NCI-H1417 (cell line): ENCODE measurements at regions not wholly inside any gene's neighbourhood (a gene's known extent, or its start where the extent isn't known, plus 50 kb on each side); places are given as distances from the start of the nearest gene placed in this dataset.

Experiments used
- DNase-seq, 3 experiments: peaks; one replicate each; lab custom pipeline; 2025; lab: John Stamatoyannopoulos, UW

- peak in 2 of 3 experiments; percentile 9 to 43 for DNase-seq
Observed at GRCh38 chr6:100944644-100945043, 63.5 kb upstream of the ASCC3 start.

DNA sequence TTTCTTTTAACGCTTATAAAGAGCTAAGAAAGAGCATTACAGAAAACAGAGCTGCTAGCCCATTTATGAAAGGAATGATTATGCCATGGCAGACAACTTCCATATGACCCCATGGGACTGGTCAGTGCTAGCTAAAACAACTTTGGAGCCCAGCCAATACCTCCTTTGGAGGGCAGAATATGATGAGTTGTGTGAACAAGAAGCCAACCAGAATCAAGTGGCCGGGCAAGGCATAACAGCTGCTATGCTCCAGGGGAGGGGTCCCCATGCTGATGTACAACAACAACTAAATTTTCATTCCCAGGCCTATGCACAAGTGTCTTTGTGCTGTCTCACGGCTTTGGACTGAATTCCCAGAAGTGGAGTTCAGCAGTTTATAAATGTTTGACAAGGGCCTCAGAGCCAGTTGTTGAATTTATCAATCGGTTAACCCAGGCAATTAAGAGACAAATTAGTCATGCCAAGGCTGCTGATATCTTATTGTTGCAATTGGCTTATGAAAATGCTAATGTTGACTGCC is 65.0 kb upstream of the ASCC3 start:
- no peak for DNase-seq

DNA sequence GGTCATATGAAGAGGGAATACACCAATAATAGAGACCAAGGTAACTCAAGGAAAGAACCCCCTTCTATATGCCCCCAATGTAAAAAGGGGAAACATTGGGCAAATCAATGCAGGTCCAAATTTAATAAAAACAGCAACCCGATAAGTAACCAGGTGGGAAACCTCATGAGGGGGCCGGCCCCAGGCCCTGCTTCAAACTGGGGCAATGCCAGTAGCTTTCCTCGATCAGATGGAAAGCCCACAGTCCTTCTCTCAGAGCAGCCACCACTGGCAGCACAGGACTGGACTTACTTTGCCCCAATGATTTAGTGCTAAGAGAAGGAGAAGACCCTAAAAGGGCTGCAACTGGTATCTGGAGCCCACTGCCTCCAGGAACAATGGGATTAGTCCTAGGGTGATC is 65.6 kb upstream of the ASCC3 start:
- DNase-seq: no peak

DNA sequence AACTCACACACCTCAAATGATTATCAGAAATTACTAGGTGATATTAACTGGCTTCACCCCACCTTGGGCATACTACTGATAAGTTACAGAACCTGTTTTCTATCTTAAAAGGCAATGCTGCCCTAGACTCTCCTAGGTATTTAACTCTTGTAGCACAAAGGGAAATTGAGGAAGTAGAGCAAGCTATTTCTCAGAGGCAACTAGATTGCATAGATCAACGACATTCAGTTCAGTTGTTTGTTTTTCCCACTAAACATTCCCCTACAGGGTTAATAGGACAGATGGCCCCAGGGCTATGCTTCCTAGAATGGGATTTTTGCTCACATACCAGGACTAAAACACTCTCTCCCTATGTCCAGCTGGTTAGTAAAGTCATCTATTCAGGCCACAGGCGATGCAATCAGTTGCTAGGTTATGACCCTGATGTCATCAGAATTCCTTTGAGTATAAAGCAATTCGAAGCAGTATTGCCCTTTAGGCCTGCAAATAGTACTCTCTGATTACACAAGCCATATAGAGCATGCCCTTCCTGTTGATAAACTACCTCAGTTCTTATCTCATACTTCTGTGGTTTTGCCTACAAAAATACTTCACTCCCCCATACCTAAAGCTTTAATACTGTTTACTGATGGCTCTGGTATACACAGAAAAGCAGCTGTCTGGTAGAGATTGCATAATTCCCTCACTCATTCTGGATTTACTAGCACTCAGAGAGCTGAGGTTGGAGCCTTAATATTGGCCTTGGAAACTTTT is 67.4 kb upstream of the ASCC3 start:
- DNase-seq: no peak

GRCh38 chr6:100952006-100952405 is 70.9 kb upstream of the ASCC3 start:
- no peak for DNase-seq

GRCh38 chr6:100959280-100959679 is 78.2 kb upstream of the ASCC3 start:
- no peak for DNase-seq

DNA sequence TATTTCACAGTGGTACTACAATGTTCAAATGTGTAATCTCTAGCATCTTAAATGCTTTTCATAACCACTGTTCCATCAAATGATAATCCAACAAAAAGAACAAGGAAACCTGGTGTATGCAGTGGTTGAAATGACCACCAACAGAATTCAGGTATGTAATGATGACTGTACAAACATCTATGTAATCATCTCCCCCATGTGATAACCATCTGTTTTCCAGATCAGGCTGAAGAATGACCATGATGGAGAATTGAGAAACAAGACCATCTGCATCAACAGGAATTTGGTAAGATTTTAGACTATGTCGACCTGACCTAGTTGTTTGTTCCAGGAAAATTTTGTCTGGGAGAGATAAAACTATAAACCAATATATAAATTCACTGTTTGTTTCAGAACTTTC is 81.3 kb upstream of the ASCC3 start:
- DNase-seq: no peak

GRCh38 chr6:100965067-100965466 is 83.9 kb upstream of the ASCC3 start:
- peak in 1 of 3 experiments; percentile 24 for DNase-seq

GRCh38 chr6:100968949-100969348 is 87.8 kb upstream of the ASCC3 start:
- DNase-seq: peak in 2 of 3 experiments; percentile 1 to 15

GRCh38 chr6:100979267-100979666 is 98.1 kb upstream of the ASCC3 start:
- no peak for DNase-seq

GRCh38 chr6:100980949-100981348 is 99.8 kb upstream of the ASCC3 start:
- no peak for DNase-seq

DNA sequence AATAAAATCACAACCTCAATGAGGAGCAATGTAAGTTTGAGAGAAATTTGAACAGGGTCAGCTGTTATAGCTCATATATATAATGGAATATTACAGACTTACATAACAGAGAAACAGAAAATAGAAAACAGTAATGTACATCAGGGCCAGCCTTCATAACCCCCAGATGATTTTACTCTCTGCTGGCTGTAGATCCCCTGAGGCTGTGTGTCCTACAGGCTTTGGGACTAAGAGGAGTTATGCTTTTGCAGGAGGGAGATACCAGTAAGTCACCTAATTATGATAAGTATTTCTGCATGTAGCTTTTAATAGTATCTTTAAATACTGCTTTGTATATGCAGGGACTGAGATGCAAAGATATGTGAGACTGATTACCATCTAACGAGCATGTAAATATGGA is 105.8 kb upstream of the ASCC3 start:
- DNase-seq: peak in 1 of 3 experiments; percentile 13

DNA sequence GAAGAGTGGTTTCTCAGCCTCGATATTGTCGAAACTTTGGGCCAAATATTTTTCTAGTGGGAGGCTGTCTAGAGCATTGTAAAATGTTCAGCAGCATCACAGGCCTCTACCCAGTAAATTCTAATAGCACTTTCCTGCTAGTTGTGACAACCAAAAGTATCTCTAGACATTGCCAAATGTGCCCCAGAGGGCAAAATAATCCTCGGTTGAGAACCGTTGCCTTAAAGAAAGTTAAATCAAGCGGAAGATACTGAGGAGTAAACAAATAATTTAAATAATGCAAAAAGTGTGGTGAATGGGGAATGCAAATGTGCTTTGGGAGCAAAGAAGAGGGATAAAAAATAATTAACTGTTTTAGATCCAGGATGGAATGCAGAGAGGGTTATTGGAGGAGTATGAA is 106.4 kb upstream of the ASCC3 start:
- no peak for DNase-seq

DNA sequence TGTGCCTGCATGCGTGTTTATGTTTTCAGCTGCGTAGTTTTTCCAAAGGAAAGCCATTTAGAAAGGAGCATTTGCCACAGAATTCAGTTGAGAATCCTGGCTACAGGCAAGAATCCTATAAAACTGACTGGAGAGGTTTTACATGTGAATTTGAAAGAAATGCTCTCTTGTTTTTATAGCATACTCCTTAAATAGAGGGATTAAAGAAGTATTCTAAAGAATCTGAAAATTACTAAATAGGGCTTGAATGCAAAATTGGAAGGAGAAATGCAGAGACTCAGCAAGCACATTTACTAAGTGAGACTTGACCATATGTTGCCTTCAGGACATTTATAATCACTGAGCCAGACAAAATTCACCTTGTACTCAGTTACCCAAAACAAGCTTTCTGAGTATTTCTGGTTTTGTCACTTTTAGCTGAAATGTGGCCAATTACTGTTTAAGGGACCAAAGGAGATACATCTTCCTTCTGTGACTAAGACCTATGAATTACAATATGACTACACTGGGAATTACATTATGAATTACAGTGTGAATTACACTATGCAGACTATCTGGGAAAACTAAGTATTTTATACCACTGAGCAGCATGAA is 107.4 kb upstream of the ASCC3 start:
- DNase-seq: no peak

DNA sequence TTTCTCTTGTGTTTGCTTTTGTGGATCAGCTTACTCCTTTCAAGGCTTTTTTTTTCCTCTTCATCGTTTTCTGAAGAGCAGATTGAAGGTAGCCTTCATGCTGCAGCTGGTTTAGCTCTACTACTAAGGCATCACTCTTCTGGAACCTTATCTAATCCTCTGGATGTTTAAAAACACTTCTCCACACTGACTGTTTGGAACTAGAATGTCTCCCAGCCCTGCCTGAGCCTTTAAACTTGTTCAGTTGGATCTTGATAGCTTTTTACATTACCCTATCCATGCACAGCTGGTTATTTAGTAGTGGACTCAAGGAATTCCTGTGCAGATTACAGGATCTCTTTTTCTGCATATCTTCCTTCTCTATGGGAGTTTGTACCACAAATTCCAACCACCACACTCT is 108.9 kb upstream of the ASCC3 start:
- no peak for DNase-seq

DNA sequence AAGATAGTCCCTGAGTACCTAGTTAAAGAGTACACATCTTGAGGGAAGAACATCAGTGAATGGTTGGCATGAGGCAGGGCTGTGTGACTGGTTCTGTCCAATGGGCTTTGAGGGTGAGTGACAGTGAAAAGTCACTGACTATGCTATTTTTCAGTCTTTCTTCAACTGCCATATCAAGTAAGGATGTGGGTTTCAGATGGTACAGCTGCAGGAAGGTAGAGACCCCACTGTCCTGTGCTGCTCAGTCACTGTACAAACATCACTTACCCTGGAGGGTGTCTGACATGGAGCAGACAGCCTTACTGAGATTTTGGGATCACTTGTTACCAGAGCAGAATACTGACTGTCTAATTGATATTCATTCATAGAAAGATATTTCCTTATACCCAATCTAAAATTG is 115.3 kb upstream of the ASCC3 start:
- no peak for DNase-seq

- no peak for DNase-seq
Observed at GRCh38 chr6:100998111-100998510, 117.0 kb upstream of the ASCC3 start.

DNA sequence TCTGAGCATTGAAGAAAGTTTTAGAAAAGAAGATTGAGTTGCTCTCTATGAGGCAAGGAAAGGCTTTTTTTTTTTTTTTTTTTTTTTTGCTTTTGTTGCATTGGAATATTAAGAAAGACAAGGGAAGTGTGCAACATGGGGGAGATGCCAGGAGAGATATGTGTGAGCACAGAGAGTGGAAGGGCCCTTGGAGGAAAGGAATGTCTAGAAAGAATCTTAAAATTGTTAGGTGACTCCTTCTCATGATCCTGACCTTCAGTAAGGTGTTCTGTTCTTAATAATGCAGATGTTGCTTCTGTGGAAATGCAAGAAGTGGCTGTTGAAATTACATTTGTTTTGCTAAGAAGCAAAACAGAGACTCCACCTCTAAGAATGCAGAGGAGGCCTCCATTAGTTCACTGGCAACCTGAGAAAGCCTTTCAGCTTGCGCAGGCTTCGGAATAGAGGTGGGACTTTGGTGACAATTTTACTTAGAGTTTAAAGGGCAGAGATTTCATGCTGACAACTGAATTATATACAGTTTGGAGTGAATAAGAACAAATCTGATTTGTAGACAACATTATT is 118.0 kb upstream of the ASCC3 start:
- DNase-seq: no peak

GRCh38 chr6:101000341-101000740 is 119.2 kb upstream of the ASCC3 start:
- DNase-seq: peak; percentile 5 to 52 (median 5)

DNA sequence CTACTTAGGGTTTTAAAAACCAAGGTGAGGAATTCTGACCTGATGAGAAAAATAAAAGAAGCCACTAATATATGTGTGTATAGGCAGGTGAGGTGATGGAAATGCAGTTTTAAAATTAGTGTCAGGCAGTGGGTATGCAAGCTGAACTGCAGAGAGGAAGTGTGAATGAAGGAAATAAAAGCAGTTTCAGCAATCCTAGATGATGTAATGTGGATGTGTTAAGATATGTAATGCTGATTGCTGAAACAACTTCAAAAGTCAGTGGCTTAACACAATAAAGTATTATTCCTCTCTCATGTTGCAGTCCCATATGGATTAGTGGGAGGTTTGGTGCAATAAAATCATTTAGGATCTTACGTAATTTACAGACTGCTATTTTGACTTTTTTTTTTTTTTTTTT is 119.9 kb upstream of the ASCC3 start:
- no peak for DNase-seq

DNA sequence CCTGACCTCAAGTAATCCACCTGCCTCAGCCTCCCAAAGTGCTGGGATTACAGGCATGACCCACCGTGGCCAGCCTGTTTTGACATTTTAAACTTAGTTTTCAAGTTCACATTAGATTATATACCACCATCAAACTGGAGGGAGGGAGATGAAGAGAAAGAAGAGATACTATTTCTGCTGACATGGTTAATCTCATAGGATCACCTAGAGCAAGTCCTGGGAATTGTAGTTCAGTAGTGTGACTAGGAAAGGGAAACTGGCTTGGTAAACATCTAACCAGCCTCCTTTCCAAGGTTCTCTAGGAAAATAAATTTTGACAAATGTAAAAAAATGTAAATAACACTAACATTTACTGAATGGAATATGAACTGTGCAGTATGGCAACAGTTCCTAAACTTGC is 120.5 kb upstream of the ASCC3 start:
- DNase-seq: no peak

DNA sequence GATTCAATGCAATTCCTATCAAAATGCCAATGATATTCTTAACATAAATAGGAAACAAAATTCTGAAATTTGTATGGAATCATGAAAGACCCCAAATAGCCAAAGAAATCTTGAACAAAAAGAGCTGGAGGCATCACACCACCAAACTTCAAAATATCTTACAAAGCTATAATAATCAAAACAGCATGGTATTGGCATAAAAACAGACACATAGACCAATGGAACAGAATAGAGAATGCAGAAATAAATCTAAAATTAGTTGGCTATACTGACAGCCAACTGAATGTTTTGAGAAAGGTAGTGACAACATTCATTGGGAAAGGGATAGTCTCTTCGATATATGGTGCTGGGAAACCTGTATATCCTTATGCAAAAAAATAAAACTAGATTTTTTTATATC is 121.9 kb upstream of the ASCC3 start:
- no peak for DNase-seq

- DNase-seq: peak in 2 of 3 experiments; percentile 30 to 57
Observed at GRCh38 chr6:101011186-101011585, 130.1 kb upstream of the ASCC3 start.
